HUES48 (cell line): ENCODE measurements at regions not wholly inside any gene's neighbourhood (a gene's known extent, or its start where the extent isn't known, plus 50 kb on each side); places are given as distances from the start of the nearest gene placed in this dataset.
A peak's percentile ranks its signal among the peaks of the same experiment; 100 is the strongest.
"Not testable (repeated sequence)": the region's sequence is repeated elsewhere in the genome, so short reads cannot be mapped to it uniquely, and the experiment has no call there.

Source experiments
- H3K27ac ChIP-seq: one replicate; pipeline ENCODE4 v1.7.0; 2013; ENCODE audit warnings: low read depth, low read length, inconsistent platforms
- H3K27me3 ChIP-seq: 2 replicates; pipeline ENCODE4 v1.6.1; 2013; ENCODE audit warnings: mild to moderate bottlenecking, low read length; ENCODE audit not compliant: control insufficient read depth, insufficient read depth
- H3K36me3 ChIP-seq: 2 replicates; pipeline ENCODE4 v1.6.1; 2013; ENCODE audit warnings: low read length; ENCODE audit not compliant: control insufficient read depth, insufficient read depth
- H3K4me1 ChIP-seq: 2 replicates; pipeline ENCODE4 v1.6.1; 2013; ENCODE audit warnings: mild to moderate bottlenecking, low read length; ENCODE audit not compliant: control insufficient read depth, insufficient read depth
- H3K4me3 ChIP-seq: 2 replicates; pipeline ENCODE4 v1.5.1; 2013; ENCODE audit warnings: mild to moderate bottlenecking, low read depth, low read length
- H3K9ac ChIP-seq: 2 replicates; pipeline ENCODE4 v1.6.1; 2013; ENCODE audit warnings: mild to moderate bottlenecking, low read depth, low read length, moderate library complexity
- H3K9me3 ChIP-seq: 2 replicates; pipeline ENCODE4 v1.6.1; 2013; ENCODE audit warnings: low read length; ENCODE audit not compliant: control insufficient read depth, insufficient read depth

- Histone ChIP-seq H3K9me3 (no peaks in the 10 kb centered on the region), H3K27ac (no peak overlapping the region), H3K36me3 (no peaks in the 10 kb centered on the region), H3K4me3 (no peak overlapping the region), H3K4me1 (peaks cover 11% of the 10 kb centered on the region), H3K9ac (no peak overlapping the region), H3K27me3 (no peaks in the 10 kb centered on the region)
These were observed 243.4 kb upstream of the SEMA3C start for GRCh38 chr7:81162234-81162633.

DNA sequence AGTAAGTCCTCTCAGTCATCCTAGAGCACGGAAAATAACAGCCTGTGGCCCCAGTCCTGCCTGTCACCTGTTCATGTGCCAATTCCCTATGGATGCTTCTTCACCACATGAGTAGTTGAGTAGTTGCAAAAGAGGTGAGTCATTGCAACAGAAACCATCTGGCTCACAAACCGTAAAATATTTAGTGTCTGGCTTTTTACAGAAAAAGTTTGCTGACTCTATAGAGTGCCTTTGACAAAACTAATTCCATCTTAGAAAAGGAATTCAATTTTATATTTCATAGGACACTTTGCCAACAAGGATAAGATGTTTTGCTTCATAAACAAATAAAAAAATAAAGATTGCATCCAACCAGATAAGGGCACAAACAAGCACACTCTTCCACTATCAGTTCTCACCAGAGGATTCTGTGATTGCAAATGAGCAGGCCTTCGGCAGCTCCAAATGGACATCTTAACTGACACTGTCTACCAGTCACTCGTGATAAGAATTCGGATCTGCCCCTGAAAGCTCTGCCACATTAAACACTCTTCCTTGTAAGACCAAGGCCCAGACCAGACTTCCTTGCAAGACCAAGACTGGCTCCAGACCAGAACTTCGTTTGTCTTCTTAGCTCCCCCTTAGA is 242.7 kb upstream of the SEMA3C start:
- Histone ChIP-seq H3K9me3 (no peaks in the 10 kb centered on the region), H3K27ac (no peak overlapping the region), H3K9ac (no peak overlapping the region), H3K36me3 (no peaks in the 10 kb centered on the region), H3K4me1 (peaks cover 17% of the 10 kb centered on the region), H3K4me3 (no peak overlapping the region), H3K27me3 (no peaks in the 10 kb centered on the region)

GRCh38 chr7:81159402-81159801 is 240.6 kb upstream of the SEMA3C start:
- H3K27ac ChIP-seq = no peak overlapping the region
- no peaks in the 10 kb centered on the region for H3K27me3 ChIP-seq
- H3K4me3 ChIP-seq = no peak overlapping the region
- no peaks in the 10 kb centered on the region for H3K36me3 ChIP-seq
- H3K9me3 ChIP-seq = no peaks in the 10 kb centered on the region
- H3K4me1 ChIP-seq = peaks cover 39% of the 10 kb centered on the region
- H3K9ac ChIP-seq = no peak overlapping the region

- Histone ChIP-seq H3K9ac (no peak overlapping the region), H3K9me3 (no peaks in the 10 kb centered on the region), H3K27me3 (no peaks in the 10 kb centered on the region), H3K36me3 (no peaks in the 10 kb centered on the region), H3K27ac (no peak overlapping the region), H3K4me3 (no peak overlapping the region), H3K4me1 (peaks cover 49% of the 10 kb centered on the region)
These were observed 239.3 kb upstream of the SEMA3C start for GRCh38 chr7:81158189-81158588.

DNA sequence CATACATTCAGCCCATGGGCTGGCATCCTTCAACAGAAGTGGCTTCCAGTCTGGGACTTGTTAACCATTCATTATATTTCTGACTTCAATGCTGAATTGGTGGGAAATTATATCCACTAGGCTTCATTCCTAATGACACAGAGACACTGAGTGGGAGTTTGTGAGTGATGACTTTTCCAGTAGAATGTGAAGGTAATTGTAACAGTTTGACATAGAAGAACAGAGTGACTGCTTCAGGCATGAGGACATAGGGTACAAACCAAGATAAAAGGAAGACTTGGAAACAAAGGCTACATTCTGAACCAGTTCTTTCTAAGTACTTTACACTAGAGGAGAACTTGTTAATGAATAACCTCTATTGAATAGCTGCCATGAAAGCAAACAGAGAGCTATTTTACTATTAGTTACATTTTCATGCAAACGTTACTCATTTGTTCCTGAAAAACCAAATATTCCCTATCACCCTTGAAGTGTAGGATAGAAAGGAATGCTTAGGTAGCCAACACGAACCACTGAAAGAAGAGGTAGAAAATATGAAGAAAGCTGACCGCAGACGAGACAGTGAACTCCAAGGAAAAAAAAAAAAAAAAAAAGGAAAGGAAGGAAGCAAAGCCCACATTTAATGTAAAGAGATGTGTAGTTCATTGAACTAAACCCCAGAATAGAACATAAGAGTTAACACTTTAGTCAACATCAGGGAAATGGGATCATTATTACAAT is 237.0 kb upstream of the SEMA3C start:
- H3K9me3 ChIP-seq = no peaks in the 10 kb centered on the region
- no peaks in the 10 kb centered on the region for H3K27me3 ChIP-seq
- peaks cover 49% of the 10 kb centered on the region for H3K4me1 ChIP-seq
- H3K9ac ChIP-seq = no peak overlapping the region
- H3K36me3 ChIP-seq = no peaks in the 10 kb centered on the region
- H3K4me3 ChIP-seq = peak overlapping the region; percentile 34; the same call in 1 of the 2 replicates
- H3K27ac ChIP-seq = peak overlapping the region; percentile 84

GRCh38 chr7:81154565-81154964 is 235.7 kb upstream of the SEMA3C start:
- H3K9me3 ChIP-seq = no peaks in the 10 kb centered on the region
- H3K27ac ChIP-seq = peak overlapping the region; percentile 84

GRCh38 chr7:81152925-81153324 is 234.1 kb upstream of the SEMA3C start:
- H3K9me3 ChIP-seq, H3K27me3 ChIP-seq, H3K27ac ChIP-seq, H3K36me3 ChIP-seq, H3K9ac ChIP-seq, H3K4me3 ChIP-seq: not testable (repeated sequence)
- peaks cover 51% of the 10 kb centered on the region for H3K4me1 ChIP-seq

More at GRCh38 chr7:81154565-81154964, 235.7 kb upstream of the SEMA3C start:
- Histone ChIP-seq H3K4me1 (peaks cover 49% of the 10 kb centered on the region), H3K36me3 (no peaks in the 10 kb centered on the region), H3K9ac (no peak overlapping the region), H3K4me3 (no peak overlapping the region), H3K27me3 (no peaks in the 10 kb centered on the region)

GRCh38 chr7:81150951-81151361 is 232.1 kb upstream of the SEMA3C start:
- Histone ChIP-seq H3K4me1 (peaks cover 33% of the 10 kb centered on the region), H3K36me3 (no peaks in the 10 kb centered on the region), H3K27ac (no peak overlapping the region), H3K27me3 (no peaks in the 10 kb centered on the region), H3K4me3 (no peak overlapping the region), H3K9me3 (no peaks in the 10 kb centered on the region), H3K9ac (no peak overlapping the region)

DNA sequence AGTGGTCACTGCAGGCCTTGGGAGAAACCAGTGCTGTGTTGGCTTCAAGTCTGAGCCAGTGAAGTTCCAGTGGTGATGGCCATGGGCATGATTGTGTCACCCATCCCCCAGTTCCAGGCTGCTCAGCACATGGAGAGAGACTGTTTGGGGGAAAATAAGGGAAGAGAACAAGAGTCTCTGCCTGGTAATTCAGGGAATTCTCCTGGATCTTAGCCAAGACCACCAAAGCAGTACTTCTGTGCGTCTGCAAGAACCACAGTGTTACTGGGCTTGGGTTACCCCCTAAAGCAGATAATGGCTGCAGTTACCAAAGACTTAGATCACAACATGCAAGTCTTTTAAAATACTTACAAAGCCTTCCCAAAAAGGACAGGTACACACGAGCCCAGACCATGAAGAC is 225.0 kb upstream of the SEMA3C start:
- H3K27me3 ChIP-seq = no peaks in the 10 kb centered on the region
- H3K9me3 ChIP-seq = no peaks in the 10 kb centered on the region
- H3K4me3 ChIP-seq = no peak overlapping the region
- 0 out of 2 replicates have a peak, but pooled peaks cover 7% of the 10 kb centered on the region for H3K4me1 ChIP-seq
- no peaks in the 10 kb centered on the region for H3K36me3 ChIP-seq
- H3K27ac ChIP-seq = no peak overlapping the region
- no peak overlapping the region for H3K9ac ChIP-seq

- H3K9ac ChIP-seq, H3K27me3 ChIP-seq, H3K36me3 ChIP-seq, H3K27ac ChIP-seq, H3K9me3 ChIP-seq, H3K4me3 ChIP-seq, H3K4me1 ChIP-seq: not testable (repeated sequence)
These were observed 222.7 kb upstream of the SEMA3C start for GRCh38 chr7:81141257-81142205.

DNA sequence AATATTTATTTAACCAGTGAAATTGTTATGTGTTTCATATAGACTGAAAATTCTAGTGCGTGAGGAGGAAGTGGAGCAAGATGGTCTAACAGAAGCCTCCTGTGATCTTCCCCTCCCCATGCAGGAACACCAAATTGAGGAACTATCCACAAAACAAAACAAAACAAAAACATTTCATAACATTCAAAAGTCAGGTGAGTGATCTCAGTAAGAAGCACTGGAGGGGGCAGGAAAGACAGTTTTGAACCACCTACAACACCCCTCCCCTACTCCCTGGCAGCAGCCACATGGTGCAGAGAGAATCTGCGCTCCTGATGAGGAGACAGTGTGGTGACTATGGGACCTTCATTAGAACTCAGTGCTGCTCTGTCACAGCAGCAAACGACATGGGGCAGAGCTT is 221.9 kb upstream of the SEMA3C start:
- no peaks in the 10 kb centered on the region for H3K27me3 ChIP-seq
- H3K4me3 ChIP-seq = no peak overlapping the region
- H3K4me1 ChIP-seq = no peaks in the 10 kb centered on the region
- H3K9me3 ChIP-seq = no peaks in the 10 kb centered on the region
- no peaks in the 10 kb centered on the region for H3K36me3 ChIP-seq
- no peak overlapping the region for H3K9ac ChIP-seq
- H3K27ac ChIP-seq = no peak overlapping the region
